PC-9 (cell line): ENCODE measurements at regions not wholly inside any gene's neighbourhood (a gene's known extent, or its start where the extent isn't known, plus 50 kb on each side); places are given as distances from the start of the nearest gene placed in this dataset.

Experiments
- BruUV-seq: library from RNA; stranded (reverse); fragments of 400-500 nt; replicated peaks from 2 replicates; lab custom pipeline; 2021; lab: Mats Ljungman, UMichigan
- CTCF ChIA-PET: fragments of 300-600 bp; sonication (Branson Sonifier 250); formaldehyde crosslinking; loops from one replicate; lab custom pipeline; 2022; ENCODE audit warnings: antibody characterized with exemption; lab: Charles Lee
- POLR2A ChIA-PET: fragments of 300-600 bp; sonication (Branson Sonifier 250); formaldehyde crosslinking; loops from one replicate; lab custom pipeline; 2022; ENCODE audit warnings: antibody characterized with exemption; ENCODE audit not compliant: unreplicated experiment; lab: Charles Lee
- DNase-seq, 2 experiments: peaks; one replicate each; pipeline versions ENCODE4 v3.0.0 to v3.0.0-alpha.2; 2015 to 2022; ENCODE audit warnings: mixed read lengths in 1 of 2
- H2AFZ ChIP-seq: fragments of 200-600 bp; sonication (generic); 2 replicates; pipeline ENCODE4 v1.8.1; 2017; ENCODE audit warnings: antibody characterized with exemption
- H3F3A ChIP-seq: fragments of 200-600 bp; sonication (generic); 2 replicates; pipeline ENCODE4 v1.8.1; 2017; ENCODE audit warnings: antibody characterized with exemption, mild to moderate bottlenecking, low read depth; ENCODE audit not compliant: insufficient read depth
- H3K27ac ChIP-seq: fragments of 200-600 bp; sonication (generic); 2 replicates; pipeline ENCODE4 v1.6.1; 2016; ENCODE audit warnings: mixed run types
- H3K27me3 ChIP-seq: fragments of 200-600 bp; sonication (generic); 2 replicates; pipeline ENCODE4 v1.6.1; 2016; ENCODE audit warnings: low read depth, mixed run types; ENCODE audit not compliant: insufficient read depth
- H3K36me3 ChIP-seq: fragments of 200-600 bp; sonication (generic); 2 replicates; pipeline ENCODE4 v1.6.1; 2016; ENCODE audit warnings: low read depth, mixed run types
- H3K4me1 ChIP-seq: fragments of 200-600 bp; sonication (generic); replicated peaks from 2 replicates; pipeline ENCODE4 v1.6.1; 2016; ENCODE audit warnings: mixed run types; ENCODE audit not compliant: insufficient read depth
- H3K4me2 ChIP-seq: fragments of 200-600 bp; sonication (generic); 2 replicates; pipeline ENCODE4 v1.6.1; 2017; ENCODE audit warnings: mixed run types
- H3K4me3 ChIP-seq: fragments of 200-600 bp; sonication (generic); 2 replicates; pipeline ENCODE4 v1.6.1; 2016; ENCODE audit warnings: mixed run types
- H3K79me2 ChIP-seq: fragments of 200-600 bp; sonication (generic); 2 replicates; pipeline ENCODE4 v1.6.1; 2017; ENCODE audit warnings: low read depth, mixed run types
- H3K9me2 ChIP-seq: fragments of 200-600 bp; sonication (generic); 2 replicates; pipeline ENCODE4 v1.8.1; 2017; ENCODE audit warnings: mild to moderate bottlenecking; ENCODE audit not compliant: insufficient read depth
- H3K9me3 ChIP-seq: fragments of 200-600 bp; sonication (generic); 2 replicates; pipeline ENCODE4 v1.8.1; 2016; ENCODE audit warnings: low read depth; ENCODE audit not compliant: insufficient read depth
- H4K20me1 ChIP-seq: fragments of 200-600 bp; sonication (generic); 2 replicates; pipeline ENCODE4 v1.8.1; 2017; ENCODE audit not compliant: insufficient read depth
- CTCF ChIP-seq: fragments of 200-600 bp; sonication (generic); conservative IDR thresholded peaks from 2 replicates; pipeline ENCODE4 v1.6.1; 2017; ENCODE audit warnings: mixed run types, antibody characterized with exemption, mild to moderate bottlenecking, moderate library complexity
- EZH2 ChIP-seq: fragments of 200-600 bp; sonication (generic); IDR thresholded peaks from 2 replicates; pipeline ENCODE4 v1.8.0; 2017; ENCODE audit warnings: antibody characterized with exemption, low read depth
- intact Hi-C: fragments of 100-400 bp; cut with micrococcal nuclease; formaldehyde crosslinking; loops from one replicate; pipeline ENCODE4 v1.10.0; 2022; ENCODE audit not compliant: unreplicated experiment

- Histone ChIP-seq H3K27ac (no peak overlapping the region), H3K79me2 (no peaks in the 10 kb centered on the region), H2AFZ (no peak overlapping the region), H3F3A (no peaks in the 10 kb centered on the region), H3K4me2 (no peak overlapping the region), H3K27me3 (no peaks in the 10 kb centered on the region), H4K20me1 (no peaks in the 10 kb centered on the region; the same call in 1 of the 2 replicates), H3K9me2 (no peaks in the 10 kb centered on the region), H3K9me3 (no peaks in the 10 kb centered on the region), H3K36me3 (no peaks in the 10 kb centered on the region), H3K4me1 (no peaks in the 10 kb centered on the region), H3K4me3 (no peak overlapping the region)
- no peak for TF ChIP-seq EZH2
- no peak for TF ChIP-seq CTCF
- no TSS peak for BruUV-seq
- intact Hi-C loops, result no loop called here
- POLR2A ChIA-PET, result no interaction called here
- CTCF ChIA-PET, result no interaction called here
- no peak for DNase-seq
Measured at GRCh38 chr6:76230711-76231110, 158.2 kb upstream of the IMPG1 start.

- no peaks in the 10 kb centered on the region for H3K9me3 ChIP-seq
- H3K4me3 ChIP-seq, result no peak overlapping the region
- H2AFZ ChIP-seq, result no peak overlapping the region
- ChIA-PET POLR2A (no interaction called here), CTCF (no interaction called here)
- H3K4me1 ChIP-seq, result no peaks in the 10 kb centered on the region
- TF ChIP-seq EZH2 (no peak), CTCF (no peak)
- no peaks in the 10 kb centered on the region for H3K27me3 ChIP-seq
- no peaks in the 10 kb centered on the region; the same call in 1 of the 2 replicates for H4K20me1 ChIP-seq
- H3K36me3 ChIP-seq, result no peaks in the 10 kb centered on the region
- no peaks in the 10 kb centered on the region for H3F3A ChIP-seq
- H3K79me2 ChIP-seq, result no peaks in the 10 kb centered on the region
- no TSS peak for BruUV-seq
- no peak overlapping the region for H3K4me2 ChIP-seq
- DNase-seq, result no peak
- intact Hi-C loops, result no loop called here
- H3K9me2 ChIP-seq, result no peaks in the 10 kb centered on the region
- H3K27ac ChIP-seq, result no peak overlapping the region
Measured at GRCh38 chr6:76222189-76222588, 149.7 kb upstream of the IMPG1 start.

- CTCF ChIA-PET, result no interaction called here
- H3K9me3 ChIP-seq, result no peaks in the 10 kb centered on the region
Measured at GRCh38 chr6:76221525-76221924, 149.1 kb upstream of the IMPG1 start.

More at GRCh38 chr6:76221525-76221924, 149.1 kb upstream of the IMPG1 start:
- Histone ChIP-seq H4K20me1 (no peaks in the 10 kb centered on the region; the same call in 1 of the 2 replicates), H3K27me3 (no peaks in the 10 kb centered on the region), H3K27ac (no peak overlapping the region), H3K4me2 (no peak overlapping the region), H3K36me3 (no peaks in the 10 kb centered on the region), H2AFZ (no peak overlapping the region), H3K9me2 (no peaks in the 10 kb centered on the region), H3K4me1 (no peaks in the 10 kb centered on the region), H3K4me3 (no peak overlapping the region), H3K79me2 (no peaks in the 10 kb centered on the region), H3F3A (no peaks in the 10 kb centered on the region)
- TF ChIP-seq EZH2 (no peak), CTCF (no peak)
- POLR2A ChIA-PET, result no interaction called here
- no TSS peak for BruUV-seq
- no peak for DNase-seq
- intact Hi-C loops, result no loop called here
